ENCODE measurements at regions not wholly inside any gene's neighbourhood (a gene's known extent, or its start where the extent isn't known, plus 50 kb on each side); places are given as distances from the start of the nearest gene placed in this dataset.

DNA sequence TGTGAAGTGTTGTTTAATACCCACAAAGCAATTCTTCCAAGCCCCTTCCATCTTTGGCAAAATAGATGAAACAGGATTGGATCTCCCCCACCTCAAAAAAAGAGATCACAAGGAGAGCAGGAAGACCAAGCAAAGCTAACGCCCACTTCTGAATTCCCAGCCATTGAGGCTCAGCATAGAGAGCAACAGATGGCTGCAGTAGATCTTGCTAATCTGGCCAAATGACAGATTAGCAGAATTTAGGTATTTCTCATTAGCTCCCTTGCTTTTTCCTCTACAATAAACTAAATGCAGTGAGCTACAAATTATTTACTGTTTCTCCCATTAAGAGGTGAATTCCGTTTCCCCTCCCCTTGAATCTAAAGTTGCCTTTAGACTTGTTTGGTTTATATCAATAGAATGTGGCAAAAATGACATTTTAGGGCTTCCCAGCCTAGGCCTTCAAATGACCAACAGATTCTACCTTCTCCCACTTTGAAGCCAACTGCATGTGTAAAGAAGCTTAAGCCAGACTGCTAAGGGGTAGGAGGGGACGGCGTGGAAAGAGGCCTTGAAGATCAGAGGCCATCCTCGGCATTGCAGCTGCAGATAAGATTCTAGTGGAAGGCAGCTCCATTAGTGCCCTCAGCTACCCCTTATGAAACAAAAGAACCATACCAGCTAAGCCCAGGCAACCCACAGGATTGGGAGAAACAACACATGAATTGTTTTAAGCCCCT, 56.8 kb upstream of the CPEB4 start:
- Histone ChIP-seq H3K9me2 (replicated peaks; ENCODE audit: insufficient read depth, low read length) (no peaks in the 10 kb centered on the region), H3K4me3 (ENCODE audit: low read length) (no peak overlapping the region), H3F3A (ENCODE audit: insufficient read depth, low read length) (no peaks in the 10 kb centered on the region), H3K27ac (ENCODE audit: low read length) (no peak overlapping the region), H3K9ac (ENCODE audit: low read length) (no peak overlapping the region), H3K4me2 (ENCODE audit: low read depth, low read length) (no peak overlapping the region), H3K79me2 (ENCODE audit: low read length) (no peaks in the 10 kb centered on the region), H2AFZ (ENCODE audit: low read length) (no peak overlapping the region), H3K36me3 (replicated peaks; ENCODE audit: insufficient read depth, low read length) (no peaks in the 10 kb centered on the region), H4K20me1 (ENCODE audit: insufficient read depth, low read length) (no peaks in the 10 kb centered on the region), H3K9me3 (replicated peaks; ENCODE audit: insufficient read depth, low read length) (no peaks in the 10 kb centered on the region), H3K4me1 (ENCODE audit: low read length) (peaks cover 15% of the 10 kb centered on the region), H3K27me3 (replicated peaks; ENCODE audit: insufficient read depth, low read length) (no peaks in the 10 kb centered on the region)
- no peak for DNase-seq
- TF ChIP-seq, protein P1, sequence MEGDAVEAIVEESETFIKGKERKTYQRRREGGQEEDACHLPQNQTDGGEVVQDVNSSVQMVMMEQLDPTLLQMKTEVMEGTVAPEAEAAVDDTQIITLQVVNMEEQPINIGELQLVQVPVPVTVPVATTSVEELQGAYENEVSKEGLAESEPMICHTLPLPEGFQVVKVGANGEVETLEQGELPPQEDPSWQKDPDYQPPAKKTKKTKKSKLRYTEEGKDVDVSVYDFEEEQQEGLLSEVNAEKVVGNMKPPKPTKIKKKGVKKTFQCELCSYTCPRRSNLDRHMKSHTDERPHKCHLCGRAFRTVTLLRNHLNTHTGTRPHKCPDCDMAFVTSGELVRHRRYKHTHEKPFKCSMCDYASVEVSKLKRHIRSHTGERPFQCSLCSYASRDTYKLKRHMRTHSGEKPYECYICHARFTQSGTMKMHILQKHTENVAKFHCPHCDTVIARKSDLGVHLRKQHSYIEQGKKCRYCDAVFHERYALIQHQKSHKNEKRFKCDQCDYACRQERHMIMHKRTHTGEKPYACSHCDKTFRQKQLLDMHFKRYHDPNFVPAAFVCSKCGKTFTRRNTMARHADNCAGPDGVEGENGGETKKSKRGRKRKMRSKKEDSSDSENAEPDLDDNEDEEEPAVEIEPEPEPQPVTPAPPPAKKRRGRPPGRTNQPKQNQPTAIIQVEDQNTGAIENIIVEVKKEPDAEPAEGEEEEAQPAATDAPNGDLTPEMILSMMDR (IDR thresholded peaks at IDR 0.05; ENCODE audit: low read length): no peak
- TF ChIP-seq EZH2 (optimal IDR thresholded peaks at IDR 0.05; ENCODE audit: low read depth, low read length): no peak
- TF ChIP-seq EZH2phosphoT487 (IDR thresholded peaks at IDR 0.05; ENCODE audit: low read length): no peak

DNA sequence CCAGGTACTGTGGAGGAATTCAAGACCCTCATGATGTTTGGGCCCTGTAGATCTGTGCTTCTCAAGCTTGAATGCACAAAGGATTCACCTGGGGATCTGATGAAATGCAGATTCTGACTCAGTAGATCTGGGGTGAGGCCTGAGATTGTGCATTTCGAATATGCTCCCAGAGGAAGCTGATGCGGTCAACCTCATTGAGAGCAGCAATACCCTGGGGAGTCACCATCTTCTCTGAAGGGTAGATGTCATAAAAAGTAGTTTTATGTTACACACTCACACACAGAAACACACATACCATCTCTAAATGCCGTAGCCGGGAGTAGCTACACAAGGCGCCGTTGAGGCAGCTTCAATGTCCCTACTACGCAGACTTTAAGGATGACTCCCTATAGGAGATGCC, 55.8 kb upstream of the CPEB4 start:
- H3K79me2 ChIP-seq (ENCODE audit: low read length): no peaks in the 10 kb centered on the region
- H3K27ac ChIP-seq (ENCODE audit: low read length): no peak overlapping the region
- H3K4me2 ChIP-seq (ENCODE audit: low read depth, low read length): no peak overlapping the region
- no peaks in the 10 kb centered on the region for H3K27me3 ChIP-seq (replicated peaks; ENCODE audit: insufficient read depth, low read length)
- H3K36me3 ChIP-seq (replicated peaks; ENCODE audit: insufficient read depth, low read length): no peaks in the 10 kb centered on the region
- no peaks in the 10 kb centered on the region for H3F3A ChIP-seq (ENCODE audit: insufficient read depth, low read length)
- no peak overlapping the region for H3K4me3 ChIP-seq (ENCODE audit: low read length)
- H2AFZ ChIP-seq (ENCODE audit: low read length): no peak overlapping the region
- TF ChIP-seq EZH2phosphoT487 (IDR thresholded peaks at IDR 0.05; ENCODE audit: low read length) (no peak), EZH2 (optimal IDR thresholded peaks at IDR 0.05; ENCODE audit: low read depth, low read length) (no peak)
- TF ChIP-seq, protein P1 (IDR thresholded peaks at IDR 0.05; ENCODE audit: low read length): no peak
- no peak for DNase-seq
- no peaks in the 10 kb centered on the region for H3K9me2 ChIP-seq (replicated peaks; ENCODE audit: insufficient read depth, low read length)
- peaks cover 15% of the 10 kb centered on the region for H3K4me1 ChIP-seq (ENCODE audit: low read length)
- H3K9me3 ChIP-seq (replicated peaks; ENCODE audit: insufficient read depth, low read length): no peaks in the 10 kb centered on the region
- no peaks in the 10 kb centered on the region for H4K20me1 ChIP-seq (ENCODE audit: insufficient read depth, low read length)
- H3K9ac ChIP-seq (ENCODE audit: low read length): no peak overlapping the region

DNA sequence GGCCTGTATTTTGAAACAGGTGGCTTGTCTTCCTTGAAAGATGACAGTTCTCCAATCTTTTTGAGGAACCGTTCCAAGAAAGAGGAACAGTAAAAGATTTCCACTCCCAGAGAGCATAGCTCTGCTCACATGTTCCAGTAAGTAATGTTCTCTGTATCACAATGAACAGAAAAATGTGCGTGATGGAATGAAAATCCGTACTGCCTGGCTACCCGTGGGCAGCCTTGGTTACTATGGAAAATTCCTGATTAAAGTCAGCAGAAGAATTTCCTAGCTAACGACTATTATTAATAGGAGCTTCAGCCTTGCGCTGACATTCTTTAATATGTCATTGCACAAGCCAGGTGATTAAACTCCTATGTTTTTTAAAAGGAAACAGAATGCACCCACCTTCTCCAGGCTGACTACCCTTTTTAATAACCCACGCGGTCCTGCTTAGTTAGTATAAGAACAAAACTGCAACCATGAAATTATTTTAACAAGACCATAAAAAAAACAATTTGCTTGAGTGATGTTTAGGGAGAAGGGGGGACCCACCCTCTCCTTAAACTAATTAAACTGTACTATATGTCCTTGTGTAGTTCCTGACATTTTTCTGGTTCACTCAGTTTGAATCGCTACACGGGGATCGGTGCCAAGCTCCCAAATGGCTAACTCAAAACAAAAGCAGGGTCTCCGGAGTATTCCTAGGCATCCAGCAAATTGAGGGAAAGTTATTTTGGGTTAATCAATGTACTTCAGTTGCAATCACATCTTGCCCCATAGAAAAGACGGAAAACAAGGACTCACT, 54.8 kb upstream of the CPEB4 start:
- TF ChIP-seq EZH2phosphoT487 (IDR thresholded peaks at IDR 0.05; ENCODE audit: low read length) (no peak), EZH2 (optimal IDR thresholded peaks at IDR 0.05; ENCODE audit: low read depth, low read length) (no peak)
- TF ChIP-seq, protein P1 (IDR thresholded peaks at IDR 0.05; ENCODE audit: low read length): no peak
- Histone ChIP-seq H3F3A (ENCODE audit: insufficient read depth, low read length) (no peaks in the 10 kb centered on the region), H3K27me3 (replicated peaks; ENCODE audit: insufficient read depth, low read length) (no peaks in the 10 kb centered on the region), H3K4me2 (ENCODE audit: low read depth, low read length) (no peak overlapping the region), H3K4me3 (ENCODE audit: low read length) (no peak overlapping the region), H3K9ac (ENCODE audit: low read length) (no peak overlapping the region), H3K36me3 (replicated peaks; ENCODE audit: insufficient read depth, low read length) (no peaks in the 10 kb centered on the region), H3K27ac (ENCODE audit: low read length) (no peak overlapping the region), H2AFZ (ENCODE audit: low read length) (no peak overlapping the region), H3K4me1 (ENCODE audit: low read length) (peaks cover 13% of the 10 kb centered on the region), H4K20me1 (ENCODE audit: insufficient read depth, low read length) (no peaks in the 10 kb centered on the region), H3K9me2 (replicated peaks; ENCODE audit: insufficient read depth, low read length) (no peaks in the 10 kb centered on the region), H3K9me3 (replicated peaks; ENCODE audit: insufficient read depth, low read length) (no peaks in the 10 kb centered on the region), H3K79me2 (ENCODE audit: low read length) (no peaks in the 10 kb centered on the region)
- no peak for DNase-seq
